ENCODE measurements at regions not wholly inside any gene's neighbourhood (a gene's known extent, or its start where the extent isn't known, plus 50 kb on each side); places are given as distances from the start of the nearest gene placed in this dataset.

DNA sequence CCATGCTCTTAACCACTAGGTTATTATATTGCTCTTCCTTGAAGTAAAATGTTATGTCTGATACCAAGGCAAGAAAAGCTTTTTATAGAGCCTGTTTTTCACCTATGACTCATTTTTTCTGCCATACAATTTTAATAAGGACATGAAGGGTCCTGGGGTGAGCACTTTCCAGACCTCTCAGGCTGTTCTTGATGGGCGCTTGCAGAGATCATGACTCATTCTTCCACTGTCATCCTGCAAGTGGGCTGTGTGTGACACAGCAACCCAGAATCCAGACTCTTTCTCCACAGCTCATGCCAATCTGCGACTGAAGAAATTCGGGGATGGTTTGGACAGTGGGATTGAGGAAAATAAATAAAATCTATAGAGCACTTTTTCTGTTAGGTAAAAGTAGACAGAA lies 506.7 kb upstream of the NBEA start:
- DNase-seq (ENCODE audit: low read depth in 1 of 2, low spot score in 1 of 2): no peak

DNA sequence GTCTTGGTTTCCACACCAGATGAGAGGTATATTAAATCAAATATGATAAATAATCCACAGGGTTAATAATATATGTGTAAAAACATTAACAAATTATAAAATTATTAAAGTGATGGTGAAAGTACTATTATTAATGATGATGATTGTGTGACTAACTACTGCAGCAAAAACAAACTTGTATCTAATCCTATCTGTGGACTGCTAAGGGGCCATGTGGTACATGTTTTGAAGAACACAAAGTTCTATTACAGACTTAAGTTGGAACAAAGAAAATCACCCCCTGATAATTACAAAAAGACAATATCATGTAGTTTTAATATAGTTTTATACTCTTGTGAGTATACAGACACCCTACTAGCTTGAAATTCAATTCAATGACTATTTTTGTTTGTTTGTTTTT lies 504.2 kb upstream of the NBEA start:
- no peak for DNase-seq (ENCODE audit: low read depth in 1 of 2, low spot score in 1 of 2)

DNA sequence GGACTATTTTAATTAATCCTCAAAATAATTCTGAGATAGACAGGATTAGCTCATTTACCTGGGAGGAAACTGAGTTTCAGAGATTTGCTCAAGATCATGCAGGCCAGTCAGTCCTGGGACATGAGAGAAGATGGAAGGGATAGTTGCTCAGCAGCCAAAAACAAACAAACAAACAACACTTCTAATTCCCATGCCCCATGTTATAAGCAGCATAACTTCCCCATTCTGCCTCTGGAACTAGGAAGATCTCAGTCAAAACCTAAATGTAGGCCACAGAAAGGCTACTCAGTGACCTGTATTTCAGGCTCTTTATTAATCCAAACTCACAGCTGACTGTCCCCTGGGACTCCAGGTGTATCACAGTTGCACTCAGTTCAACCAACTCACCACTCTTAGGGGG lies 489.2 kb upstream of the NBEA start:
- no peak for DNase-seq (ENCODE audit: low read depth in 1 of 2, low spot score in 1 of 2)

DNA sequence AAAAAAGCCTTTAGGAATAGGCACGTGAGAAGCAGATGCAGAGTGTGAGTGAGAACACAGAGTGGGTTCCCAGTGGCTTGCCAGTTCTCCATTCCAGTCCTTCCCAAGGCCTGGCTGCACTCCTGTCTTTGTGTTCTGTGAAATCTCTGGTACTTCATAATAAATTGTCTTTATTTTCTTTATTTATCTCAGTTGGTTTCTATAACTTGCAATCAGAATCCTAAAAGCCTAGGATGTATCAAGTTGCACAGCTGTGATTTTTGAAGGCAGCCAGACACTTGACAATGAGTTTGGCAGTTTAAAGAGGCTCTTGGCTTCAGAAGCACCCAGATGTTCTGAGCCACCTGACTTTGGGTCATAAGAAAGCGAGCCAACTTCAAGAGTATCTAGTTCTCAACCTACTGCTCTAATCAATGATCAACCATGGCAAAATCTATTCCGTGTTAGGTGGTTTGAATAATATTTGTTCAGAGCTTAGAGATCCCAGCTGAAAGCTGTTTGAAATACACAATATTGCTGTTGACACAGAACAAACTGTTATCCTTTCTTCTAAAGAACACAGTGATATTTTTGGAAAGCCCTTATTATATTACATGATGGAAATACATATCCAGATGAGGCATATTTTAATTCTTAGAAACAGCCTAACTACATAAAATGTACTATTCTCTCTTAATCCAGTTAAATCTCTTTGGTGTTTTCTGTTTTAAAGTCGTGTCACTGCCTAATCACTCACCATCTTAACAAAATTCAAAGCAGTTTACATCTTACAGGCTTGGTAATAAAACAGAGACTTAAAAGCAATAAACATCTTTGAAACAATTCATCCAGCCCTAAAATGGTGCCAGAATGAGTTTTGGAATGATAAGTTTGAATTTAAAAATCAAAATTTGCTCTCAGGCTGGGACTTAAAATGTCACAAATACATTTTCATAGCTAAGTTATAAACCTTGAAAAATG lies 483.0 kb upstream of the NBEA start:
- no peak for DNase-seq (ENCODE audit: low read depth in 1 of 2, low spot score in 1 of 2)

DNA sequence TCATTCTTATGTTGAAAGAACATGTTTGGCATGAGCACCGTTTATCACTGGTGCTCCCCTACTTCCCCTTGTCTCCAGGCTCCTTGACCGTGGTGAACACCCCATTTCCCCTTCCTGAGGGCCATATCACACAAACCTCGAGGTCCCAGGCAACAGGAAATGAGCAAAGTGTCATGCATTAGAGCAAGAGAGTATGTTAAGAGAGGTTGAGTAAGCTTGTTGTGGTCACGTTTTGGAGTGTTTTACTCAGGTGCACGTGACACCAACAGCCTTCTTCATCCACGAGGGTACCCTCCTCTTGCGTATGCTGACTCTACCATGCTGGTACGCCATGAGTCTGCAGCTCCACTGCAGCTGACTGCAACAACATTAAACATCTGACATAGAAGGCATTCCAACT lies 482.2 kb upstream of the NBEA start:
- no peak for DNase-seq (ENCODE audit: low read depth in 1 of 2, low spot score in 1 of 2)

DNA sequence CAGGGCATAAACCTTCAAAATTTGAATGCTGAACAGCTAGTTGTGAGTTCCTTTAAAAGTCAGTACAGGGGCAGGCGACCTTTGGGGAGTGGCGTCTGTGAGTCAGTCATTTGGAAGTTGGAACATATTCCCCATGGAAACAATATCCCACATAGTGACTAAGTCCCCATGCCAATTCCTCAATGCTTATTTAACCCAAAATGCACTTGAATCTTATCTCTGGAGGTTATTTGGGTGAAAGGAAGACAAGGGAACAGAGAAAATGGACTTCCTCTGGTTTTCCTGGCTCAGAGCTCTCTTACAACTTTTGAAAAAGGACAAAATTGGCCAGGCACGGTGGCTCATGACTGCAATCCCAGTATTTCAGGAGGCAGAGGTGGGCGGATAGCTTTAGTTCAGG lies 479.2 kb upstream of the NBEA start:
- no peak for DNase-seq (ENCODE audit: low read depth in 1 of 2, low spot score in 1 of 2)

DNA sequence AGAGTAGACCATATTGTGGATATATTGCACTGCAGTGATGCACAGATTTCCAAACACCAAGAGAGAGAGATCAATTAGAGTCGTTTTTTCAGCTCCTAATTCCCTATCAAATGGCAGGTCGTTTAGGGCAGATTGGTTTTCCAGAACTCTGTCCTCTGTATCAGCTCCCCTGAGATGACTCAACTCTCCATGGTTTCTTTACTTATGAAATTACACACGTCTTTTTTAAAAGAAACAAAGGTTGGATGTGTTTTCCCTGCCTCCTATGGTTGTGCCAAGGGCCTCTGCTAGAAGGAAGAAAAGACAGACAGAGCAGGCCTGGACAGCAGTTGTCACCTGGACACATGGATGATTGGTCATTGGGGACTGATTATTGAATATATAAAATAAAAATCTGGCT lies 478.1 kb upstream of the NBEA start:
- DNase-seq (ENCODE audit: low read depth in 1 of 2, low spot score in 1 of 2): no peak

DNA sequence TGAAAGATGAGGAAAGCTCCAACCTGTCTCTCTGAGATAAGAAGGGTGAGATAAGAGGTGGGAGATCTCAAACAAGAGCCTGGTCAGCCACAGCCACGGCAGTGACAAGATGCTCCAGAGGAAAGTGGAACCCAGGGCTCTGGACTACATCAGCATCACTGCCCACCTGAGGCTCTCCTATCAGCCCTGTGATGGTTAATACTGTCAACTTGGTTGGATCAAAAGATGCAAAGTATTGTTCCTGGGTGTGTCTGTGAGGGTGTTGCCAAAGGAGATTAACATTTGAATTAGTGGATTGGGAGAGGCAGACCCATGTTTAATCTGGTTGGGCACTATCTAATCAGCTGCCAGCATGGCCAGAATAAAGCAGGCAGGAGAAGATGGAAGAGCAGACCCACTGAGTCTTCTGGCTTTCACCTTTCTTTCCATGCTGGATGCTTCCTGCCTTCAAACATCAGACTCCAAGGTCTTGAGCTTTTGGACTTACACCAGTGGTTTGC lies 476.6 kb upstream of the NBEA start:
- no peak for DNase-seq (ENCODE audit: low read depth in 1 of 2, low spot score in 1 of 2)

DNA sequence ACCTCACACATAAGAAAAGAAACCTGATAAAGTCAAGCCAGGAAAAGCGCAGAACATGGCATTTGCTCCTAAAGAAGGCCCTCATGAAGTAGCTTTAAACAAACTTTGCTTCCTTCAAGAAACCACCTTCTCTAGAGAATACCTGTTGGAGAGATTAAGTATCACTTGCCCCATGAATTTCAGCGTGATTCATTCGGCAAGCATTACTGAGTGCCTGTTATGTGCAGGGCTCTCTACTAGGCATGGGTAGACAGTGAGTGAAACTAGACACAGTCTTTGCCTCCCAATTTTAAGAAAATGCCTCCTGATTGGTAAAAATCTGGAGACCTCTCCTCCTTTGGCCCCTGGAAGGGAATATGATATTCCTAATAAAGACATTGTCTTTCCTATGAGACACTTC lies 475.8 kb upstream of the NBEA start:
- no peak for DNase-seq (ENCODE audit: low read depth in 1 of 2, low spot score in 1 of 2)

DNA sequence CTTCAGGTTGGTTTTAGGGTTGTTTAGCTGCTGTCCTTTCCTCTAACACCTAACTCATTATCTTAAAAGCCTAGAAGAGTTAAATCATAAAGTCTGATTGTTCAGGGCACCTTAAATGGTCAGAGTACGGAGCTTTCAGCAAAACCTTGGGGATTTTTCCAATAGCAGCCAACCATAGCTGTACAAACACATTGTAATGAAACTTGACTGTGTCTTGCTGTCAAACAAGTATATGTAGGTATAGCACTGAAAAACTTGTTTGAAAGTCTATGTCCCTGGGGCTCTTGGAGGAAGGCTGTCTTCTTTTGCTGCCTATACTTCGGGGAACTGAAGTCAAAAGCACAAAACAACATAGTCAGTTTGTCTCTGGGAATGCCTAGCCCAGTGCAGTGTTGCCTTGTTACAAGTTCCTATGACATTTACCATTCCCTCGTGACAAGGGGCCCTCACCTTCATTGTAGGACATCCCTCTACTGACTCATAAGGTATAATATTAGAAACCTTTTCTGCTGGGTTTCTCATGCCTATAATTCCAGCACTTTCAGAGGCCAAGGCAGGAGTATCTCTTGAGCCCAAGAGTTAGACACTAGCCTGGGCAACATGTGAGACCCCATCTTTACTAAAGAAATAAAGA lies 474.5 kb upstream of the NBEA start:
- DNase-seq (ENCODE audit: low read depth in 1 of 2, low spot score in 1 of 2): no peak

DNA sequence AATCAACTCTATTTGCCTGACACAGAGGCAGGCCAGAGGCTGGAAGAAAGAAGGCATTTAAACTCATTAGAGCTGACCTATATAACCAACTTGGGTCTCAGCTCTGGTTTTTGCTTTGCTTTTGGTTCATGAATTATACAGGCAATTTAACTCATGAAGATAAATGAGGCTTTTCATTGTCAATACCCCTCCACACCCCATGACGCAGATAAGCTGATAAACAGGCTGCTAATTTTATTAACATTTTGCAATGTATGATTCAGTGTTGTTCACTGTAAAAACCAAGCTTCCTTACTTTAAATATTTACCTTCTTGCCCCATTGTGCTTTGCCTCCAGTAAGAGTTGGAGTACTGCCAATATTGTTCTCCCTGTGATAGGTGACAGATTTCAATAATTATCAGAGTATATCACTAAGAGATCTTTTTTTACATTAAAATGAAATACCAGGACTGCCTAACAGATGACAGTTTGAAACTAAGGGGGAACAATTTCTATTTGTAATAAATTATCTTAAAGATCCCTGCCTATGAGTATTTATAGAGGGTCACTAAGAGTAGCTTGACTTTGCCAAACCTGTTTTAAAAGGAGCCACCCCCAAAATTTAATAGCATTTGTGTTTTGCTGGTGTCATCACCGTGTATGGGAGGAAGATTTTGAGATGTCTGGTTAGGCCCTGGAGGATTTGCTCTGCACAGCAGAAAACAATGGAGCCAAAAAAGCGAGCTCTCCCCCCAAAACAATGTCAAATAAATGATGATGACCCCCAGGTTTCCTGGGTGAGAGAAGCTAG lies 472.7 kb upstream of the NBEA start:
- DNase-seq (ENCODE audit: low read depth in 1 of 2, low spot score in 1 of 2): no peak

DNA sequence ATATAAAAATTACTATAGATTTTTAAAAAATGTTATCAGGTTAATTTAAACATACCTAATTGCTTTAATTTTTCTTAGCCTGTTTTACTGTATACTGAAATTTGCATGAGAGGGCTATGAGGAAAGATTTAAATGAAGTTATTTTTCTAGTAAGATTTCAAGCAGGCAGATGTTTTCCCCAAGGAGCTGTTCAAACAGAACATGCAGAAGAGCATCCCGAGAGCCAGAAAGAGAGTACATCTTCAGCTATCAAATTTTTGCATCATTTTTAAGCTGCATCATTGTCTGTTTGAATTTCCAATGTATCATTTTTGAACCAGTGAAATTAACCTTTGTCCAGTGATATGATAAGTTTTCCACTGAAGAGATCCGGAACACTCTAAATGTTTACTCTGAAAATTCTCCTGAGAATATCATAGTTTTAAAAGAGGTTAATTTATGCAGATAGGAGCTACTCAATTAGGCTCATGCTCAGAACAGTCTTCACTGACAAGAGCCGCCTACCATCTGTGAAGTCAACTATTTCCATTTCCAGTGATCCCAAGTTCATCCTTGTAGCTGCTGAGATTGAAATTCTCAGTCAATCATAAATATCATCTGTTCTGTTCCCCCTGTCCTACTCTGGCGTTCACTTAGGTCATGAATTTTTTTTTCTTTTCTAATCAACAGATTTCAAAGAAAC lies 467.7 kb upstream of the NBEA start:
- DNase-seq (ENCODE audit: low read depth in 1 of 2, low spot score in 1 of 2): no peak

DNA sequence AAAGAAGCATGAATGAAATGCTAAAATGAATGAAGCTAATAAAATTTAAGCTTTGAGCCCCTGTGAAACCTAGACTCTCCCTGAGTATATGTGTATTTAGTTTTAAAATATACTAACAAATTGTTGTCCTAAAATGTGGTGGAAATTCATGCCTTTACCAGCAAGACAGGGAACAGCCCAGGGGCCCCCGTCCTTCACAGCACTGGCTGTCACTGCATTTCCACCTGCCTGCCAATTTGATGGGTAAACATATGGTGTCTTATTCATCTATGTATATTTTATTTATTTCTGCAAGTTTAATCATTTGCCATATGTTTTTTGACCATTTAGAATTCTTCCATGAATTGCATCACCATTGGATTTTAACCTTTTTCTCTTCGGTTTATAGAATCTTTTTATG lies 463.7 kb upstream of the NBEA start:
- DNase-seq (ENCODE audit: low read depth in 1 of 2, low spot score in 1 of 2): no peak

DNA sequence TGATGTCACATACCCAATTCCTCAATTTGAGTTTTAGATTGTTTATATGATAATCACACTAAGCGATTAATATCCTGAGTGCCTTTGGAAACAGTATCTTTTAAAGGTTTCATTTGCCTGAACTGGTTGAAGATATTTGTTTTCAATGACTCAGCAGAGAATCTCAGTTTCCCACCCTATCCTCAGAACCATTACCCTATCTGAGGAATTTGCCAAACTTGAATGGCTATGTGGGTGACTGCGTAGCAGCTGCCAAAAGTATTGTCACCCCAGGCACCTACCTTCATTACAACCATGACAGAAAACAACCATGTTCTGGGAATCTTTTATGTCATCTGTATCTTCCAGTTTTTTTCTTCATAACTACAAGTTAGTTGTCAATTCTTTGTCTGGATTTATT lies 440.1 kb upstream of the NBEA start:
- DNase-seq (ENCODE audit: low read depth in 1 of 2, low spot score in 1 of 2): no peak

DNA sequence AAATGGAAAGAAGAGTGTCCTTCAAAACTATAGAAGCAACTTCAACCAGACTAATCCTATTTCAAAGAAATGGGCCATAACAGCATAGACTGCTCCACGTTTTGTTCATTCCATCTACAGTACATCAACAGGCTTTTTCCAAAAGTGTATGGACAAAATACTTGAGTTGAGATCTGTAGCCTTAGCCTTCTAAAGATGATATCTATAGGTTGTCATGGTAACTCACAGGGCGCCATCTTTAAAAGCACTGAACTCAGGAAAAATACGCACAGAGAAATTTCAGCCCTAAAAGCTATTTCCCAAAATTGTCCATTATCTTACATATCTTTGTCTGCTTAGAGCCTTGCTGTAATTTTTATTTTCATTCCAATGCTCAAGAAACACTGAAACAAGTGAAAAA lies 439.4 kb upstream of the NBEA start:
- DNase-seq (ENCODE audit: low read depth in 1 of 2, low spot score in 1 of 2): no peak

DNA sequence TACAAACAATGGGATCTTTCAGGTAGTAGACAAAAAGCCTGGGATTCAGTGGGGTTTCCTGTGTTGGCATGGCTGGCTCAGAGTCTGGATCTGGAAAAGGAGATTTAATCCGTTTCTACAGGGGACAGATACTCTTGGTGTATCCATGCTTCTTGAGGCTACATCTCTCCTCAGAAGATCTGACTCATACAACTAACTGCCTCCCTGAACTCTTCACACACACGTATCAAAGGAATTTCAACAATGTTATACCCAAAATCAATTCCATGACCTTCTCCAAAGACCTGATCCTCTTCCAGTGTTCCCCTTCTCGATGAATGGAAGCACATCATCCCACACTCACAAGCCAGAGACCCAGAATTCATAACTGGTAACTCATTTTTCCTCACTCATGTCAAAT lies 435.3 kb upstream of the NBEA start:
- no peak for DNase-seq (ENCODE audit: low read depth in 1 of 2, low spot score in 1 of 2)

DNA sequence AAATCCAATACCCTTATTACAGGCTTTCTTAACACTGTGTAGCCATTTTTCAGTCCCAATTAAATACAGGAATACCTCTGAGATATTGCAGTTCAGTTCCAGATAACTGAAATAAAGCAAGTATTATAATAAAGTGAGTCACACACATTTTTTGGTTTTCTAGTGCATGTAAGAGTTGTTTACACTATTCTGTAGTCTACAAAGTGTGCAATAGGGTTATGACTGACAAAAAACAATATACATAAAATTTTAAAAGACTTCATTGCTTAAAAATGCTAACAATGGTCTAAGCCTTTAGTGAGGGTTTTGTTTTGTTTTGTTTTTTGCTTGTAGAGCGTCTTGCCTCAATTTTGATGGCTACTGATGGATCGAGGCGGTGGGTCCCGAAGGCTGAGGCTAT lies 434.4 kb upstream of the NBEA start:
- no peak for DNase-seq (ENCODE audit: low read depth in 1 of 2, low spot score in 1 of 2)

DNA sequence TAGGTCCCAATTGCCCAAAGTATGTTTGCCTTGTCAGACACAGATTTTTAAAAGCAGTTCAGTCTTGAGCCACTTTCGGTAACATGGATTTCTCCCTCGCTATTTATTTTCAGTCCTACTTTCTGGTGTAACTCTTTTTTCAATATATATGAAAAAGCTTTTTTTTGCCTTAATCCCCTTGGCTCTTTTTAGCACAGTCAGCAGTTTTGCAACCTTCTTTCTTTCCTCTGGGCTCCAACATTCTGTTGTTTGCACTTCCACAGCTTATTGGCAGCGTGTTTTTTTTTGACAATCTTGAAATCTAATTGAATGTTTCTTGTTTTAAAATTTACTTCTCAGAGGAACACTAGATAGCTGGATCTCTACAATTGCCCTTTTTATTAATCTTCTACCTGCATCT lies 429.3 kb upstream of the NBEA start:
- no peak for DNase-seq (ENCODE audit: low read depth in 1 of 2, low spot score in 1 of 2)

DNA sequence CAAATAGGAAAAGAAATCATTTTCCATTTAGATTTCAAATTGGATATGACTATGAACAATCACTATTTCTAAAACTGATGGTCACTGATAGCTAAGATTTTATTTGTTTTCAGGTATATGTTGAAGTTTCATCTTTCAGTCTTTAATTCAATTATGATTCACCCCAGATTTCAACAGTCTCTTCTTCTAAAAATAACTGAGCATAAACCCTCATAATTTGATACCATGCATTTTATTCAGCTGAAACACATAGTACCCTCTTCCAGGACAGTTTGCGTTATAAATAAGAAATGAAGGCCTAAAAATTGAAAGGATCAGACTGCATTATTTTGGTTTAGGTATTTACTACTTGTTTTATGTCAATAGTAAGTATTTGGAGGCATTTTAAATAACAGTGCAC lies 428.5 kb upstream of the NBEA start:
- DNase-seq (ENCODE audit: low read depth in 1 of 2, low spot score in 1 of 2): no peak

DNA sequence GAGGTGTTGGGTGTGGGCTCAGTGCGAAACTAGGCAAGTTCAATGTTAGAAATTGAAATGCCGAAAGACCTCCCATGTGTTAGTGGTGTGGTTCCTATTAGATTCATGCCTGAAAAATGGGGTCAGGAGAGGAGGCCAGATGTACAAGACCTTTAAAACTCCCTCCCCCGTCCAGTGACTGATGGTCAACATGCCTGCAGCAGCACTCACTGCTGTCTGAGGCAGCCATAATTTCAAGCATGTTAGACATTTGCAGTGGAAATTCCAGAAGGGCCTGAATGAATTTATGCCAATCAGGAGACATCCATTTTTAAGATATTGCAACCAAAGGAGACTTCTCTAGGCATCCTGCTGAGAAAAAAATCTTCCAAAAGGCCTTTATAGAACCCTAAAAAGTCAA lies 426.9 kb upstream of the NBEA start:
- no peak for DNase-seq (ENCODE audit: low read depth in 1 of 2, low spot score in 1 of 2)

DNA sequence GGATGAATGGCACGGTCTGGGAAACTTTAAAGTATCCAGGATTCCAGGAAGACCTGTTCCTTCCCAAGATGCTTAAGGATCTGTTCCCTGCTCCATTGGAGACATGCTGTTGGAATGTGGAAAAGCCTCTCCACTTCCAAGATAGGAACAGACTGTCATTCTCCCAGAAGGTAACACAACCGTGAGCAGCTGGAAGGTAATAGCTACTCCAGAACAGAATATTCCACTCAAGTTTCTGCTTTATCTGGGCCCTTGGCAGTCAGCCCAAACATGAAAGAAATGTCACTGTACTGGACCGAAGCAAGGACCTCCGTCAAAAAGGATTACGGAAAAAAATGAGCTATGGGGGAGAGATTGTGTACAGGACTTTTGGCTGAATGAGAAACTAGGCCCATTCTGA lies 420.9 kb upstream of the NBEA start:
- no peak for DNase-seq (ENCODE audit: low read depth in 1 of 2, low spot score in 1 of 2)

Measured in stimulated activated CD4-positive, alpha-beta T cell treated with anti-CD3 and anti-CD28 coated beads, Interleukin-15, amount 100 ng/mL, for 1 hour (primary cell).